Activated gamma-delta T cell (primary cell): ENCODE measurements at regions not wholly inside any gene's neighbourhood (a gene's known extent, or its start where the extent isn't known, plus 50 kb on each side); places are given as distances from the start of the nearest gene placed in this dataset.
"Not testable (repeated sequence)": the region's sequence is repeated elsewhere in the genome, so short reads cannot be mapped to it uniquely, and the experiment has no call there.

Experiments
- DNase-seq: peaks from one replicate; lab custom pipeline; 2025; lab: John Stamatoyannopoulos, UW

DNA sequence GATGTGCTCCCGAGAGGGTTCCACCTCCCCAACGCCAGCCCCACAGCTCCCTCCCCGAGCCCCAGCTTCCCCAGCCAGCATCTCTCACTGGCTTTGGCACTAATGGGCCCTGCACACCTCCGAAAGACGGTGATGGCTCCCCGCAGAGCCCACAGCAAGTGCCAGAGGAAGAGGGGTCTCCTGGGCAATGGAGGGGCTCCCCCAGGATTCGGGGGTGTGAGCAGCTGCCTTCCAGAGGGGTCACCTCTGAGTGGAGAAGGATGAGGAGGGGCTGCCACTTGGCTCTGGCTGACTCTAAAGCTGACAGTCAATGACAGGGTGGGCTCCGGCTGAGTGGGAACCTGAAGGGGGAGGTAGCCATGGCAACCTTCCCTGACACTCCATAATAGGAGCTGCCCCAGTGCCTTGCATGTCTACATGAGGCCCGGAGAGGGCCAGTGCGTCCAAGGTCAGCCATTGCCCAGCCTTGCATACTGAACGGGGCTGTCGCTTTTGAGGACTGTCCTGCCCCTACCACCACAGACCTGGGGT, 98.6 kb upstream of the SYT13 start:
- DNase-seq = no peak

DNA sequence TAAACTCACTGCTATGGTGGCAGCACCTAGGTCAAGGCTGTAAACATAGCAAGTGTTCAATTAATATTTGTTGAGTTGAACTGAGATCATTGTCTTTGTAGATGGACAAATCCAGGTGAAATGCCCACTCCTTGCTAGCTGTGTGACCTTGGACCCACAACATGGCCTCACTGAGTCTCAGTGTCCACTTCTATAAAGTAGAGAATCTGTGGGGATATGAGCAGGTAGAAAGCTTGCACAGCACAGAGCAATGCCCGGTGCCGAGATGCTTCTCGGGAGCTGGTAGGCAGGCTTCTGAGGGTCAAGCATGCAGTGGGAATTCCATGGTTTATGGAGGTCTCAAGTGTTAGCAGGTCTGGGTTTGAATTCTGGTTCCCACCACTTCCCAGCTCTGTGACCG, 97.9 kb upstream of the SYT13 start:
- no peak for DNase-seq

DNA sequence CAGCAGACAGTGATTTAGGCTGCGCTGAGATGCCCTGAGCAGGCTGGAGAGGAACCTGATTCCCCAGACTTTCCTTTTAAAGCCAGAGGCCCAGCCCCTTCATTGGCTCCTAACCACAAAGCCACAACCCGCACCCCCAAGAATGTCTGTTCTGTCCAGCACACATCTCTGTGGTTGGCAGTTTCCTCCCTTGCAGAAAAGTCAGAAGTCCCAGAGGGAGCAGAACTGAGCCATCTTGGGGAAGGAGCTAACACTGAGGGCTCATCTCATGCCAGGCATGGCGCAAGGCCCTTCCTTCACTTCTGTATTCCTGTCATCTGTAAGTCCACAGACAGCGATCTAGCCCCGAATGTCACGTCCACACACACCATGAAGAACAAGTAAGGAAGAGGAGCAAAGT, 97.1 kb upstream of the SYT13 start:
- no peak for DNase-seq

DNA sequence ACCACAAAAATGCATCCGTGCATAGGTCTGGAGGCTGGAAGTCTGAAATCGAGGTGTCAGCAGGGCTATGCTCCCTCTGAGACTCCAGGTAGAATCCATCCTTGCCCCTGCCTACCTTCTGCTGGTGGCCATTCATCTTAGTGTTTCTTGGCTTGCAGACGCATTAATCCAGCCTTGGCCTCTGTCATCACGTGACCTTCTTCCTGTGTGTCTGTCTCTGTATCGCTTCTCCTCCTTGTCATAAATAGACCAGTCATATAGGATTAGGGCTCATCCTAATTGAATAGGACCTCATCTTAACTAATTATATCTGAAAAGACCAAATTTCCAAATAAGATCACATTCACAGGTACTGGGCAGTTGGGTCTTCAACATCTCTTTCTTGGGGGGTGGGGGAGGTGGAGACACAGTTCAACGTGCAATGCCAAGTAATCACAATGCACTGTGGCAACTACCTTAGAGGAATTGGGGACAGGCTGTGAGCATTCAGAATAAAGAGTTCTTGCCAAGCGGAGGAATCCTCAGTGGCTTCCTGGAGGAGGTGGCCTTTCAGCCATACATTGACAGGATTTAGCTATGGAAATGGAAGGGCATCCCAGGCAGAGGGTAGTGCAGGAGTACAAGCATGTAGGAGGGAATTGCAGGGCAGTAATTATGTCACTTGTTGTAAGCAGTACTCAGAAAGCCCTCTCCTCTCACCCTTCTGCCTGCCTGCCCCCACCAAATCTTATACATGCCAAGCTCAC, 96.2 kb upstream of the SYT13 start:
- no peak for DNase-seq

DNA sequence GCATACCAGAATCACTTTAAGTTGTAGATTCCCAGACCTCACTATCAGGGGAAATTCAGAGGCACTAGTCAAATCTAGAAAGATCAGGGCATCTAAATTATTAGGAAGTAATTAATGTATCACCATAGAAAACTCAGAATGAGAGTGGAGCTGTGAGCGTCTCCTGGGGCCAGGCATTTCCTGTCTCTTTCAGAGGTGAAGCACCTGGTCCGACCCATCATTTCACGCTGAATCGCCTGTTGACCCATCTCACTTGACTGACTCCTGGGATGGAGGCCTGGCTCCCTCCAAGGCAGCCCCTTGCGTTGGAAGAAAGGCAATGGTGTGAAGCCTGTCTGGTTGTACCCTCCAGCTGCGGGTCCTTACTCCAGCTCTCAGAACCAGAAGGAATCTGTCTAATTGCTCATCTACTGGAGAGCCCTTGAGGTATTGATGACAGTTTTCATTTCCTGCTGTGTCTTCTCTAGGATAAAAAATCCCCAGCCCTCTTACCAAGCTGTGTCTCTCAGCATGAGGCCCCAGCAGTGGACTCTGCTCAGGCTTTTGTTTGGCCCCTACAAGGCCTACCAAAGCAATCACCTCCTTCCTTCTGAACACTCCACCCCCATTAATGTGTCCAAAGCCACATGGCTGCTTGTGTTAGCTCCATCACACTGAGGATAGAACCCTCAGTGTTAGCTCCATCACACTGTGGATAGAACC, 93.2 kb upstream of the SYT13 start:
- DNase-seq = no peak

DNA sequence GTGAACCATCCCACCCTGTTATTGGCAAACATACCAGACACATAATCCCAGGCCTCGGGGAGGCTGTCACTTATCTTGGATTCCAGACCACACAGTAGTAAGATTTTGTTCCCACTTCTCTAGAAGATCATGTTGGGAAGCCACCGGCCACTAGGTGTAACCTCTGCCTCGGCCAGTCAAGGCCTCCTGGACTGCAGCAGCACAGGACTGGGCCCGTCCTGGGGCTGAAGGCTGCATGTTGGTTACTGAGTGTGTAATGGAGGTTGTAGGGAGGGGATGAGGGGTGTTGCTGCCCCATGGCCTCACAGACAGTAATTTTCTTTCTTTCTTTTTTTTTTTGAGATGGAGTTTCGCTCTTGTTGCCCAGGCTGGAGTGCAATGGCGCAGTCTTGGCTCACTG, 92.4 kb upstream of the SYT13 start:
- DNase-seq = no peak

DNA sequence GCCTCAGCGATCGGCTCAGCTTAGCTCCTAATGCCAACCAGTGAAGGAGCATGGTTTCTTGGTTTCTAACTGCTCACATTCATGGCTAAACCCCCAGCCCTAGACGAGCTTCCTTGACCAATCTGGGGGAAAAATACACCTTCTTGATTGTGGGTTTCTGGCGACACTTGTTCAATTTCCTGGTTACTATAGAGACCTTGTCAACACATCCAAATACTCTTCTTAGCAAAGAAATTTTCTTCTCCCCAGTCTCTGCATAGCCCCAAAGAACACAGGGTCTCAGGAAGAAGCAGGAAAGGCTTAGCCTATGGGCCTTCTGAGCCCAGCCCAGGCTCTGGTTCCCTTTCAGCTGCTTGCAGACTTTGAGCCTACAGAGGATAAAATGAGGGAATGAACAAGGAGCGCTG, 88.5 kb upstream of the SYT13 start:
- DNase-seq = no peak

DNA sequence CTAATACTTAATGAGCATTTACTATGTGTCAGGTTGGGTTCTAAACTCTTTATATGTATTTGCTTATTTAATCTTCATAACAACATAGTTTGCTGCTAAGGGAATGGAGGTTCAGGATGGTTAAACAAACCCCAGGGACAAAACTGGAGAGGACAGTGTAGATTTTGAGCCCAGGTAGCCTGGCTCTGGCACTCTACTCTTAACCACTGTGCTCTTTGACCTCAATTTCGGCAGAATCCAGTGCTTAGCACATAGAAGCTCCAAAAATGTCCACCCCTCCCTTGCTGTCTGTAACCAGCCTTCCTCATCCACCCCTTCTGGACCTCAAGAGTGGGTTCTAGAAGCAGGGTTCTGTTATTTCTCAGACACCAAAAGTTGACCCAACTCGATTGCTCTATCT, 88.0 kb upstream of the SYT13 start:
- no peak for DNase-seq

DNA sequence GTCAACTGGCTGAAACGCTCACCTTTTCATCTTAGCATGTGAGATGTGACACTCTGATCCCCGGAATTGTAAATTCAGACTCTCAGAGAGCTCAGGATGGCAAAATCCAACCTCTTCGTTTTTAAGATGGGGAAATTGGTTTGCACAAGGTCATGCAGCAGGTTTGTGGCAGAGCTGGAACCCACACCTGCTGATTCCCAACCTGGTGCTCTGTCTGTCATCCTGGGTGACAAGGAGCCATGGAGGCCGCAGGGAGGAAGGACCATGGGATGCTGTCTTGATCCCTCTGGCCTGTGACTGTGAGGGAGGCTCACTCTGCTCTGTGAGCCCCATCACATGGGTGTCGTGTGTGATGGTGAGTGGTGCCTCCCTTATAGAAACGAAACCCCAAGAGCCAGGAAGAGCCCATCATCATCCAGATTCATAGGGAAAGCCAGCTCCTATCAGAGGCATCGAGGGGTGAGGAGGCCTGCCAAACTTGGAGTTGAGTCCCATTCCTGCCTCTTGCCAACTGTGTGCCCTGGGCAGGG, 87.4 kb upstream of the SYT13 start:
- no peak for DNase-seq

DNA sequence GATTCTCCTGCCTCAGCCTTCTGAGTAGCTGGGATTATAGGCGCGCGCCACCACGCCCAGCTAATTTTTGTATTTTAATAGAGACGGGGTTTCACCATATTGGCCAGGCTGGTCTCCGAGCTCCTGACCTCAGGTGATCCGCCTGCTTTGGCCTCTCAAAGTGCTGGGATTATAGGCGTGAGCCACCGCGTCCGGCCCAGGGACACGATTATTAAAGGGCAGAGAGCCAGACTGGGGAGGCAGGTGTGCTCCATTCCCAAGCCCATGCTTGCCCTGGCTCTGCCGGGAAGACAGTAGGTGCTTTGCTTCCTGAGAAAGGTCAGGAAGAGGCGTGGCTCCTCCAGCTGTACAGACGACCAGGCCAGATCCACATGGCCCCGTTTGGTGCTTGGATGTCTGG, 86.3 kb upstream of the SYT13 start:
- not testable (repeated sequence) for DNase-seq

DNA sequence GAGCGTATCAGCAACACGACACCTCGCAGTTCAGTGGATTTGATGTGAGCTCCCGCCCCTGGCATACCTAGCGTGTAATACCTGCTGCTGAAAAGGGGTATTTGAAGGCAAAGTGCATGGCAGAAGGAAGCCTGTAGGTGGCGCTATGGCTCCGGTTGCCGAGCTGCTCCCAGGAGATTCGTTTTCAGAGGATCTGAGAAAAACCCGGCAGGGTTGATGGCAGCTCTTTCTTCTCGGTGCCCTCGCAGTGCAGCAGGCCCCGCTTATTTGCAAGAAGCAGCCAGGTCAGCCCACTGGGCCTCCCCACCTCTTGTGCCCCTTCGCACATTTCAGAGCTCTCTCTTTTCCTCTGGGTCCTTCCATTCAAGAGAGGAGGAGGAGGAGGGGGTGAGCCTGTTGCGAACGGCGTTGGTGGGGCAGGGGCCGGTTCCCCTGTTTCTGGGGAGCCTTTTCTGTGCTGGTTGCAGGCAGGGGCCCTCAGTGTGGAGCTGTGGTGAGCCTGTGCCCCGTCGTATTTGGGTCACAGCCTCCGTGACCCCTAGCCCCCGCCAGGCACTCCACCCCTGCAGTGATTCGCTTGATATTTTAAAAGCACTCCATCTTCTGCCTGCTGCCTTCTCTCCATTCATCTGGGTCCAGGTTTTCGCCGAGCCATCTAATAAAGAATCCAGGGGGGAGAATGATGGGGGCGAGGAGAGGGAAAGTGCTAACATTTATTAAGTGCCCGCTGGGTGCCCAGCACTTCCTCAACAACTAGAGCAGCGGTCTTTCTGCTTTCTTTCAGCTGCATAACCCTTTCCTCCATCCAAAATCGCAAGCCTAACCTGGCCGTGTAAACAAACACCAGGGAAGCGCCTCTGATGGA, 85.3 kb upstream of the SYT13 start:
- DNase-seq = no peak

DNA sequence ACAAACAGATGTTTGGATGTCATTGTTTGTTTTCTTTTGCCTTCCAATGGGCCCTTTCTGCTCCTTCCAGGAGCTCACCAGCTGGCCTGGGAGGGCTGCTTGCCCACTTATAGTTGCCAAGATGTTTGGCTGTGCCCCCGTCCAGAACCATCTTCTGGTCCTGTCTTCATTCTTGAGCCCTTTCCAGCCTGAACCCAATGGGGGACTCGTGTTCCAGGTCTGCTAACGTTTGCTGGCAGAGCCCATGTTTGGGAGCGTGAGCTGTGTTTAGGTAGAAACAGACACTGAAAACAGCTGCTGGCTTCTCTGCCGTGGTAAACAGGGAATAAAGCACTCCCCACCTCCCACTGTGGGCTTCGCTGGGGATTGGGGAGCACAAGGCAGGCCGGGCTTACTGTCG, 83.2 kb upstream of the SYT13 start:
- no peak for DNase-seq

DNA sequence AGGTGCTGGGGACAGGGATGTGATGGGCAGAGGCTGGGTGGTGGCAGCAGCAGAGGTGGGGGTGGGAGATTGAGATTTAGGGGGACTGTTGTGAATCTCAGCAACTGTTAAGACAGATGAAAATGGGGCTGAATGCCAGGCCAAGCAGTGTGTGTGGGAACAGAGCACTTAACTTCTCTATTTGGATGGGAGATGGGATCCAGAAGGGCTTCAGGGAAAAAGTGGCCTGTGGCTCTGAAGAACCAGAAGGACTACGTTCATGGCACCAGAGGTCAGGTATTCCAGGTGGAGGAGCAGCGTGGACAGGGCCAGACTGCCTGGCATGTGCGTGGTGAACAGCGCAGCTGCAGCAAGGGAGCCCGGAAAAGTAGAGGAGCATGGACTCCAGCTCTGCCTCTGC, 82.6 kb upstream of the SYT13 start:
- DNase-seq = no peak

DNA sequence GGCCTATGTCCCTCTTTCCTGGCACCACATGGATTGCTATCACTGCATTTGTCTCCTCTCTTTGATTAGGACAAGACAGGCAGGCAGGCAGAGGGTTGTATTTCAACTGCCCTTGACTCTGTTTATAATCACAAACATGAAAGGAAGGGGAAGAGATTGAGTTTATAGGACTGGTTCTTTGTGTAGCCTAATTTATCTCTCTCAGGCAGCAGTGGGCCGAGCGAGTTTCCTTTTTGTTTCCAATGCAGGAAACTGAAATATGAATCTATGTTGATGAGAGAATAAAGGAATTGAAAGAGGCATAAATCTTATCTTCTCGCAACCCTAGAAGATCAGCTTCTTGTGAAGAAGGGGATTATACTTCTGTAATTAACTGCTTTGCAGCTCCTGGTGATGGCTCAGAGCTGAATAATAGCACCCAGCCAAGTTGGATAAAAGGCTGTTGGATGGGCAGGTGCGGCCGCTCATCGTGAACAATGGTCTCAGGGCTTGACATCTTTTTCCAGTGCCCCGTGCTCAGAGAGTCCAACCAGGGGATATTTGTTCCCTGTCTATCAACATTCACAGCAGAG, 80.6 kb upstream of the SYT13 start:
- DNase-seq = no peak

DNA sequence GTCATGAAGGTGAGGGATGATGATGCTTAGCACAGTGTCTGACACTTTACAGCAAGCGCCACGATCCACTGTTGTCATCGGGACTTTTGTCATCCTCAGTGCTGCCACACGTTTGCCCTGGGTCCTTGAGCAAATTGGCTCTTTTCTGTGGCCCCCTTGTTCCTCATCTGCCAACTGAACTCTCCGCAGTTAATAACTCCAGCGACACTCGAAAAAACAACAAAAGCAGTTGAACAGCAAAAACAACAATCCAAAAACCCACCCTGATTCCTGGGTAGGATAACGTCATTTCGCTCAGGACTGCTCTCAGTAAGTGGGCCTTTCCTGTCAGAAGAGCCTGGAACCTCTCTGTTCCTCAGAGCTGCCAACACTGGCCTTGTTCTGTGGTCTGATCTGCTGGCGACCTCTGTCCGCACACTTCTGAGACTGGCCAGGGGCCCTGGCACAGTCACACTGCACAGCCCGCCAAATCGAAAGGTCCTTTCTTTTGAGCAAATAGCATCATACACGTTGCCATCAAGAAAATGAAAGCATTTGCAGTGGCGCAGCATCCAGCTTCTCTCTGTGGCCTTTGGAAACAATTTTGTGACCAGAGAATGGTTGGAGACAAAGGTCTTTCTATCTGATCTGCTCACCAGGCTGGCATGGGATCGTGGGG, 79.9 kb upstream of the SYT13 start:
- DNase-seq = no peak

DNA sequence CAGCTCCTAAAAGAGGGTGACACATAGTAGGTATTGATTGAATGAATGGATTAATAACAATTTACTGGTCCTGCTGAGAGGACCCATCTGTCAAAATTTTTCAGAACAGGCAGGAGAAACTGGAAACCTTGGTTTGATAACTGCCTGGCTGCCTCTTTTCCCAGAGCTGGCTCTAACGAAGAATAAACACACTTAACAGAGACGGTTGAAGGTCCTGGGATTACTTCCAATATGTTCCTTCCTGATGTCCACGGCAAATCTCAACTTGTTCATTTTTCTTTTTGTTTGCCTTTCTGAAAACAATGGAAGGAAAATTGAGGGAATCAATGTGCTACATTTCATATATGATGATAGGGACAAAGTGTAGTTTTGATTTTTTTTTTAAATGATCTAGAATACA, 76.5 kb upstream of the SYT13 start:
- no peak for DNase-seq

DNA sequence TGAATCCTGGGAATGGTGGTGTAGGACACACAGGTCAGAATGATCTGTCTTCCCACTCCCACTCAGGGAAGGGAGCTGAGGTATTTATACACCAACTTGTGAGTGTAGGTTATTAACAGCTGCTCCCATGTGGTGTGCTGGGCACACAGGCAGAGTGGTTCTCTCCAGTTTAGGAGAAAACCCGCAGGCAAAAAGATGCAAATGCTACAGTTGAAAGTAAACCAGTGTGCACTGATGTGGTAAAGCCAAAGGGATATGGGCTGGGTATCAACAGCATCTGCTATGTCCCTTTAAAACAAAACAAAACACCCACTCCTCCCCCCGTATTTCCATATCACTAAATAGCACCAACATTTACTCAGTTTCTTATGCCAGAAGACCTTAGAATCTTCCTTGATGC, 75.4 kb upstream of the SYT13 start:
- DNase-seq = no peak

DNA sequence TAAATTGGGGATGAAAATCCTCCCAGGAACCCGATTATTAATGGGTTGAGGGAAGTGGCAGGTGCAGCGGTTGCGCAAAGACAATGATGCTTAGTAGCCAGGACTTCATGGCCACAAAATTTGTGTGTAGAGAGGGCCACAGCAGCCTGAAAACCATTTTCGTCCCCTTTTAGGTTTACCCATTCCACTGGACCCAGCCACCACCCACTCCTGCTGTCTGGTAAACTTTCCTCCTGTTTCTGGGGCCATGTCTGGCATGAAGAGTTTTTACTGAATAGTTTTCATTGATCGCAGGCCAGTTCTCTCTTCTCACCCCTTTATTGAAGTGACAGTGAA, 69.5 kb upstream of the SYT13 start:
- DNase-seq = no peak

DNA sequence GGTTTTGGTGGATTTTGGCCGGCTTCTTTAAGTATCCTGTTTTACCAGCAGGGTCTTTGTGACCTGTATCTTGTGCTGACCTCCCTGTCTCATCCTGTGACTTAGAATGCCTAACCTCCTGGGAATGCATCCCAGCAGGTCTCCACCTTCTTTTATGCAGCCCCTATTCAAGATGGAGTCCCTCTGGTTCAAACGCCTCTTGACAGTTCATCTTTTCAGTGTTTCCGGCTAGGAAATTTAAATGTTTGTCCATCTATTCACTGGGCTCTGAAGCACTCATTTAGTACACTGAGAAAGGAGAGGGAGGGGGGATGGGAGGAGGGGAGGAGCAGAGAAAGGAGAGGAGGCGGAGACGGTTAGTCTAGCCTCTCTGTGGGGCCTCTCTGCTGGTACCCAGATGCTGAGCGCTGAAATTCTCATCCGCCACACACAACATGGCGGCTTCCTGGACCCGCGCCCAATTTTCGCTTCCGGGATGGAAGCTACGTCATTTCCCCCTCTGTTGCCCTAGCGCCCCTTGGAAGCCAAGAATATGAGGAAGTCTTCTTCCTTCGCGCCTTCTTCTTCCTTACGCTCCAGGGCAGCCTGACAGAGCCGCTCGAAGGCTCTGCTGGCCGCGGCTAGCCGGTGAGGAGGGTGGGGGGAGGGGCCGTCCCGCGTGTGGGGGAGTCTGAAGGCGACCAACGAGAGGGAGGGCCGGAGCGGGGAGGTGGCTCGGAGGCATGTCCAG, 69.0 kb upstream of the SYT13 start:
- peak; percentile 45 for DNase-seq

DNA sequence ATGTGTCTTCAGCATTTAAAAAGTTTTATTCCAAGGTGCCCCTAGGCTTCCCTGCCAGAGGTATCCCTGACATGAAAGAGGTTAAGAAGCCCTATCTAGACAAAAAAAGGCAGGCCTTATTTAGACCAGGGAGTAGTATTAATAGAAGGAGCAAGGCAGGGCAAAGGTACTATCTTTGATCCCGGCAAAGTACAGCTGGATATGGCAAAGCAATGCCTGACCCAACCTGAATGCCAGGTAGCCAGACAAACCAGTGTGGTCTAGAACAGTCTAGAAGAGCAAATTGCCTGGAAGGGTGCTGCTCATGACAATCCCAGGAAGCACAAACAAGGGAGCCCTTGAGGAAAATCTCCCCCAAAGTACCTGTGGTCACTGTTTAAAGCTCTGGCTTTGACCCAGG, 62.6 kb upstream of the SYT13 start:
- DNase-seq = no peak
